ENCODE measurements at regions not wholly inside any gene's neighbourhood (a gene's known extent, or its start where the extent isn't known, plus 50 kb on each side); places are given as distances from the start of the nearest gene placed in this dataset.

DNA sequence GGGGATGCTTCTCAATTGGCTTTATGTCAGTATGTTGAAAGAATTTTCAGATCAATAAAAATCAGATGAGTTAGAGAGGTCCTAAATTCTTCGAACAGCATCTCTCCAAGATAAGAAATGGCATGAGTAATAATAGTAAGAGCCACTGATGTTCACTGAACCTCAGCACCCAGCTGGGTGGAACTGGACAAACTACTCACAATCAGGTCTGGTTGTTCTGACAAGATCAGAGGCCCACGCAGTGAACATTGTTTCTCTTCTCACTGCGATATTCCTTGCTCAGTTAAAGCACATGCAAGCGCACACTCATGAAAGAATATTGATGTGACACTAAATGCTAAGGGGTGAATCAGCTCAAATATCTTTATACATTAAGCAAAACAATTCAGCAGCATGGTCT lies 351.0 kb upstream of the AMELY start:
- Histone ChIP-seq H3K9ac (ENCODE audit: low read depth, low read length) (no peak overlapping the region), H3K4me2 (ENCODE audit: insufficient read depth, low read length) (no peak overlapping the region), H3K36me3 (ENCODE audit: insufficient read depth, low read length) (no peaks in the 10 kb centered on the region), H2AFZ (ENCODE audit: low read depth, low read length) (no peak overlapping the region), H3K9me3 (ENCODE audit: insufficient read depth, low read length, severe bottlenecking) (no peaks in the 10 kb centered on the region), H3K4me3 (ENCODE audit: low read depth in 1 of 2, low read length in 2 of 2) (no peak overlapping the region), H3K79me2 (ENCODE audit: insufficient read depth, low read length) (no peaks in the 10 kb centered on the region), H3K4me1 (ENCODE audit: insufficient read depth, low read length) (no peaks in the 10 kb centered on the region), H3K27me3 (ENCODE audit: insufficient read depth, low read length, poor library complexity) (no peaks in the 10 kb centered on the region), H3K27ac (ENCODE audit: low read length) (no peak overlapping the region), H4K20me1 (ENCODE audit: insufficient read depth, low read length) (no peaks in the 10 kb centered on the region)
- ATAC-seq (ENCODE audit: insufficient read depth, low read depth) = no peak
- TF ChIP-seq EZH2 (IDR thresholded peaks at IDR 0.05; ENCODE audit: borderline replicate concordance, low read depth, low read length, severe bottlenecking) (no peak), CTCF (IDR thresholded peaks at IDR 0.05; ENCODE audit: borderline replicate concordance, extremely low read depth, low read length, poor library complexity, severe bottlenecking) (no peak)
- no peak for DNase-seq

- Histone ChIP-seq H3K4me2 (ENCODE audit: insufficient read depth, low read length) (no peak overlapping the region), H3K27ac (ENCODE audit: low read length) (no peak overlapping the region), H3K79me2 (ENCODE audit: insufficient read depth, low read length) (no peaks in the 10 kb centered on the region), H4K20me1 (ENCODE audit: insufficient read depth, low read length) (no peaks in the 10 kb centered on the region), H3K27me3 (ENCODE audit: insufficient read depth, low read length, poor library complexity) (no peaks in the 10 kb centered on the region), H3K36me3 (ENCODE audit: insufficient read depth, low read length) (no peaks in the 10 kb centered on the region), H2AFZ (ENCODE audit: low read depth, low read length) (no peak overlapping the region), H3K9ac (ENCODE audit: low read depth, low read length) (no peak overlapping the region), H3K4me1 (ENCODE audit: insufficient read depth, low read length) (no peaks in the 10 kb centered on the region), H3K9me3 (ENCODE audit: insufficient read depth, low read length, severe bottlenecking) (no peaks in the 10 kb centered on the region), H3K4me3 (ENCODE audit: low read depth in 1 of 2, low read length in 2 of 2) (no peak overlapping the region)
- TF ChIP-seq CTCF (IDR thresholded peaks at IDR 0.05; ENCODE audit: borderline replicate concordance, extremely low read depth, low read length, poor library complexity, severe bottlenecking) (no peak), EZH2 (IDR thresholded peaks at IDR 0.05; ENCODE audit: borderline replicate concordance, low read depth, low read length, severe bottlenecking) (no peak)
- ATAC-seq (ENCODE audit: insufficient read depth, low read depth) (no peak), DNase-seq (no peak)
Measured at GRCh38 chrY:7261254-7261653, 349.7 kb upstream of the AMELY start.

DNA sequence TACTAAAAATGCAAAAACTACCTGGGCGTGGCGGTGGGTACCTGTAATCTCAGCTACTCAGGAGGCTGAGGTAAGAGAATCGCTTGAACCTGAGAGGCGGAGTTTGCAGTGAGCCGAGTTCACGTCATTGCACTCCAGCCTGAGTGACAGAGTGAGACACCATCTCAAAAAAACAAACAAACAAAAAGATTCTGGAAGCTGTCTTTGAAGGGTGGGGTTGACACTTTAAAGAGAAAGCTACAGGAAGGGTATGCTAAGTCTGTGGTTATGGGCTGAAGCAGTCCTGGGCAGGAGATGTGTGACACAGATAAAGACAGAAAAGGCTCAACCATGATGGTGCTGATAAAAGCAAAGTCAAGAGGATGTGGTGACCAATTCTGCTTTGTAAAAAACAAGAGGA lies 328.5 kb upstream of the AMELY start:
- DNase-seq = peak; percentile 47
- Histone ChIP-seq H3K79me2 (ENCODE audit: insufficient read depth, low read length) (no peaks in the 10 kb centered on the region), H3K9ac (ENCODE audit: low read depth, low read length) (no peak overlapping the region), H3K27me3 (ENCODE audit: insufficient read depth, low read length, poor library complexity) (no peaks in the 10 kb centered on the region), H2AFZ (ENCODE audit: low read depth, low read length) (no peak overlapping the region), H3K4me3 (ENCODE audit: low read depth in 1 of 2, low read length in 2 of 2) (no peak overlapping the region), H3K4me2 (ENCODE audit: insufficient read depth, low read length) (no peak overlapping the region; the same call in 1 of the 2 replicates), H3K9me3 (ENCODE audit: insufficient read depth, low read length, severe bottlenecking) (no peaks in the 10 kb centered on the region), H4K20me1 (ENCODE audit: insufficient read depth, low read length) (no peaks in the 10 kb centered on the region), H3K4me1 (ENCODE audit: insufficient read depth, low read length) (peaks cover 18% of the 10 kb centered on the region), H3K27ac (ENCODE audit: low read length) (no peak overlapping the region), H3K36me3 (ENCODE audit: insufficient read depth, low read length) (no peaks in the 10 kb centered on the region)
- TF ChIP-seq CTCF (IDR thresholded peaks at IDR 0.05; ENCODE audit: borderline replicate concordance, extremely low read depth, low read length, poor library complexity, severe bottlenecking) (no peak), EZH2 (IDR thresholded peaks at IDR 0.05; ENCODE audit: borderline replicate concordance, low read depth, low read length, severe bottlenecking) (no peak)
- peak; percentile 98 for ATAC-seq (ENCODE audit: insufficient read depth, low read depth)

DNA sequence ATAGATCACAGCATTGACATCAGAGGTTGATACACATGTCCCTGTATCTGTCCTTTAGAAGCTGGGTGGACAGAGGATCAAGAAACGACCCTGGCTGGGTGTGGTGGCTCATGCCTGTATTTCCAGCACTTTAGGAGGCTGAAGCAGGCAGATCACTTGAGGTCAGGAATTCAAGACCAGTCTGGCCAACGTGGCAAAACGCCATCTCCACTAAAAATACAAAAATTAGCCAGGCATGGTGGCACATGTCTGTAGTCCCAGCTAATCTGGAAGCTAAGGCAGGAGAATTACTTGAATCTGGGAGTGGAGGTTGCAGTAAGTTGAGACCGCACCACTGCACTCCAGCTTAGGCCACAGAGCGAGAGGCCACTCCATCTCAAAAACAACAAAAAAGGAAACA lies 300.4 kb upstream of the AMELY start:
- no peak overlapping the region for H3K4me3 ChIP-seq (ENCODE audit: low read depth in 1 of 2, low read length in 2 of 2)
- no peaks in the 10 kb centered on the region for H3K27me3 ChIP-seq (ENCODE audit: insufficient read depth, low read length, poor library complexity)
- H3K4me1 ChIP-seq (ENCODE audit: insufficient read depth, low read length) = no peaks in the 10 kb centered on the region
- no peak overlapping the region for H3K9ac ChIP-seq (ENCODE audit: low read depth, low read length)
- ATAC-seq (ENCODE audit: insufficient read depth, low read depth) (no peak), DNase-seq (no peak)
- no peaks in the 10 kb centered on the region for H3K79me2 ChIP-seq (ENCODE audit: insufficient read depth, low read length)
- TF ChIP-seq CTCF (IDR thresholded peaks at IDR 0.05; ENCODE audit: borderline replicate concordance, extremely low read depth, low read length, poor library complexity, severe bottlenecking) = no peak
- no peaks in the 10 kb centered on the region for H3K9me3 ChIP-seq (ENCODE audit: insufficient read depth, low read length, severe bottlenecking)
- H3K27ac ChIP-seq (ENCODE audit: low read length) = no peak overlapping the region
- no peak overlapping the region for H3K4me2 ChIP-seq (ENCODE audit: insufficient read depth, low read length)
- no peaks in the 10 kb centered on the region for H3K36me3 ChIP-seq (ENCODE audit: insufficient read depth, low read length)
- H4K20me1 ChIP-seq (ENCODE audit: insufficient read depth, low read length) = no peaks in the 10 kb centered on the region
- H2AFZ ChIP-seq (ENCODE audit: low read depth, low read length) = no peak overlapping the region
